Stimulated activated CD4-positive, alpha-beta T cell treated with anti-CD3 and anti-CD28 coated beads, Interleukin-12 subunit alpha, Interleukin-12 subunit beta, amount 100 ng/mL, for 4 hours (primary cell): ENCODE measurements at regions not wholly inside any gene's neighbourhood (a gene's known extent, or its start where the extent isn't known, plus 50 kb on each side); places are given as distances from the start of the nearest gene placed in this dataset.
"Not testable (repeated sequence)": the region's sequence is repeated elsewhere in the genome, so short reads cannot be mapped to it uniquely, and the experiment has no call there.

Experiments
- DNase-seq: peaks from one replicate; pipeline ENCODE4 v3.0.0-alpha.2; 2020

DNA sequence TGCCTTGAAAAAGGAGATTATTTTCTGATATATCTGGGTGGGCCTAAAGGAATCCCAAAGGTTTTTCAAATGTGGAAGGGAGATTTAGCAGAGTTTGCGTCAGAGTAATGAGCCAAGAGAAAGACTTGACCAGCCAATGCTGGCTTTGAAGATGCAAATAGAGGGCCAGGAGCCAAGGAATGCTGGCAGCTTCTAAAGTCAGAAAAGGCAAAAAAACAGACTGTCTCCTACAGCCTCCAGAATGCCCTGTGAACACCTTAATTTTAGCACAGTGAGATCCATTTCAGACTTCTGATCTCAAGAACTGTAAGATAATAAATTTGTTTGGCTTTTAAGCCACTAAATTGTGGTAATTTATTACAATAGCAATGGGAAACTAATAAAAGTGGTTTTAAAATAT lies 122.6 kb upstream of the FREM1 start:
- DNase-seq: no peak

DNA sequence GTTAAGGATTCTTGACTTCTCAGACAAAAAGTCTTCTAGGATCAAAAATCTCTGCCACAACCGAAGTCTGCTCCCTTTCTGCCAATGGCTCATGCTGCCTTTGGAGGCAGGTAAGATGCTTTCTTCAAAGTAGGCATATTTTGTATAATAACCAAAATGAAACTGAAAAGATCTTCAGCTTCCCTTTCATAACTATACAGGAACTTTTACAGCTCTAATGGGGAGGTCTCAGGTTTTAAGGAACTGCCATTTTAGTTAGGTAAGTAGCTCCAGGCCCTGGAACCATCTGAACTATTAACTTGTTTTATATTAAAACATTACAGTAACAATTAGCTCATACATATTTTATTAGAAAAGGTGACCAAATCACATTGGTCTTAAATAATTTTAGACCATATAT lies 110.9 kb upstream of the FREM1 start:
- DNase-seq: no peak

DNA sequence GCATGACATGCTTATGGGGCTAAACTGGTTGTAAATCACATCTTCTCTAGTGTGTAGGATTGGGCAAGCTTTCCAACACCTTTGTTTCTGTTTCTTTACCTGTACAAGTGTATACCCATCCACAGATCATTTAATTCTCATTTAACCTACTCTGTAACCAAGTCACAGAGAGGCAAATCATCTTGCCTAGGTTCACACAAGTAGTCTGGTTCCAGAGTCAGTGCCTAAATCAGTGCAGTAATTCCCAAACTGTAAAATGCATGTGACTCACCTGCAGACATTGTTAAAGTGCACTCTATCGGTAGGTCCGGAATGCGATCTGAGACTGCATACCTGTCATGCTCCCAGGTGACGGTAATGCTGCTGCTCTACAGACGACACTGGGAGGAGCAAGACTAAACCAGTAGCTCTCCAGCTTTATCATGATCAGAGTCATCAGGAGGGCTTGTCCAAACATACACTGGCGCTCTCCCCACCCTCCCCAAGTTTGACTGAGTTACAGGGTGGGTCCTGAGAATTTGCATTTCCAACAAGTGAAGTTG lies 107.9 kb upstream of the FREM1 start:
- no peak for DNase-seq

DNA sequence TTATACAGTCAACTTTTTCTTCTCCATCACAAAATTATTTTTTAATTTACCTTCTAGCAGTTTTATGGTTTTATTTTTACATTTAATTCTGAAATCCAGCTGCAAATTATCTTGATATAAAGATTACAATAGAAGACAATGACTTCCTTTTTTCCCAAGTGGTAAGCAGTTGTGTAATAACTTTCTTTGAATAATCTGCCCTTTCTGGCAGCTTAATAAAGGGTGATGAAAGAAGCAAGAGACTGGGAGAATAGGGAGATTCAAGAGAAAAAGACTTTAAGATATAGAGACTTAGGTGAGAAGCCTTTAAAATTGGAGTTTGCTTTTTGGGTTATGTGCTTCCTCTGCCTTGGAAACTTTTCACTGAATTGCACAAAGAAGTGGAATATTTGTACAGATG lies 100.4 kb upstream of the FREM1 start:
- DNase-seq: no peak

DNA sequence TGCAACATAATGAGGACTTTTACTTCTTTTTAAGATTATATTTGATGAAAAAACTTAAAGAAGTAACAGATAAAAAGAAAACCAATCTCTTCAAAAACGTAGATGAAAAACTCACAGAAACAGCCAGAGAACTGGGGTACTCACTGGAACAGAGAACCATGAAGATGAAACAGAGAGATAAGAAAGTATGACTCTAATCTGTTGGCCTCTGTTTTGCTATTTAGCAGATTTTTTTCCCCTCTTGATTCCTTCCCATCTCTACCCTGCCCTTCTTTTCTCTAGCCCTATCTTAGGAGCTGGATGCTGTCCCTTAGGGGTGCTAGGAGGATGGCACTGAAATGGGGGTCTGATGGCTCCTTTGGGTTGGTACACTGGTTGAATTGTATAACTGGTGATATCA lies 97.5 kb upstream of the FREM1 start:
- DNase-seq: no peak

DNA sequence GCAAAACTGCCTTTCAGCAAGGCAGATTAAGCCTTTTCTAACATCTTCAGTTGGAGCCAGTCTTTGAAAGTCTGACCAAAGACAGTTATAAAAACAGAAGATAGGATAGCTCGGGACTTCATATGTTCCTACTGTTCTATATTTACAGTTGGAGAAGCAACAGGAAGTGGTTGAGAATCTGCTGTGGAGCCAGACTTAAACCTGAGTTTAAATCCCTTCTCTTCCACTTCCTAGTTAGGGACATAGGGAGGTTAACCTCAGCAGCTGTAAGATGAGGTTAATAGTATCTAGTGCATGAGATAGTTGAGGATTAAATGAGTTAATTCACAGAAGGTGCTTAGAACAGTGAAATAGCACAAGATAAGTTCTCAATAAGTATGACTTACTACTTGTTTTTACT lies 84.5 kb upstream of the FREM1 start:
- no peak for DNase-seq

DNA sequence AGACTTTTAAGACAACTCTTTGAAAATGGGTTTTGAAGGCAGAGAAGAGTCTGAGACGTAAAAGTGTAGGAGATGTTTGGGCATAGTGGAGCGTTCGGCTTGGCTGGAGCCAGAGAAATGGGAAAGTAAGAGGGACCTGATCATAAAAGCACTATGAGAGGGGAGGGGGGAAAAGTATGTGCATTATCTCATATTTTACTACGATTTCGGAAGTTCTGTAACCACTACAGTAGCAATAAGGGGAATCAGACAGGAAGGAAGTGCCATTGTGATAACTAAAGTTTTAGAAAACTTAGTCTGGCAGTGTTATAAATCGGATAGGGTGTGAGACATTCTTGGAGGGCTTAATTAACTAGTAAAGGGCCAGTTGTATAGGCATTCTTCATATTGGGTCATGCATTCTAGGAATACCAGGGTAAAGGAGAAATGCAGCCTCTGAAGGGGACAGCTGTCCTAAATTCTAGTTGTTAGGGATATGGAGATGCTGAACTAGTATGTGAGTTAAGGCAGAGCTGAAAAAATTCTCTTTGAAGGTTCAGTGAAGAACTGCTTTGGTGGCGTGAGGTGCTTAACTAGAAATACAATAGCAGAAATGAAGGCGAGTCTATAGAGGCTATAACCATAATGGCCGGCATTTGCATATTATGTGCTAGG lies 83.8 kb upstream of the FREM1 start:
- no peak for DNase-seq

DNA sequence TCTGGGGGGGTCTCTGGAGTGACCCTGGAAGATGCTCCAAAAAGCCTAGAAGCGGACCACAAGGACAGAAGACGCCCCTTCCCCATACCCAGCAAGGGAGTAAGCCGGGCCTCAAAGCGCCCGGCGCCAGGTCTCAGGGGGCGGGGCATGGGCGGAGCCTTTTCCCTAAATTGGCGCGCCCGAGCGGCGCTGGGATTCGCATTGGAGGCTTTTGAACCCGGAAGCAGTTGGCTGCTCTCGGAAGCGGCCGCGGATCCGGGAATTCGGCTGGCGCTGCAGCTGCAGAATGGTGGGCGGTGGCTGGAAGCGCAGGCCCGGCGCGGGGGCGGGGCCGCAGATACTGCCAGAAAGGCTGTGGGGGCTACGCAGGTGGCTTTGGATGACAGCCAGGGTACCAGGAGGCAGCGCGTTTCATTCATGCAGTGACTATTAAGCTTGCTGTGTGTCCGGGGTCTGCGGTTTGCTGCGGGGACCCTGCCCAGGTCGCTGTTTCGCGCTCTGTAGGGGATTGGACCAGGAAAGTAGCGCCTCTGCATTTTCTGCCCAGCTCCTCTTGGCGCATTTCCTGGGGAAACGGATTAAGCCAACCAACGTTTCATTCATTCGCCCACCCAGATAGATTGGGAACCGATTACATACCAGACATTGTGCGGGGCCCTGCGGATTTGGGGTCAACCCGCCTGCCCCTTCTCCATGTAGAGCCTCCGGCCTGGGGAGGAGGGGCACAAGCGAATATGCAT lies 83.0 kb upstream of the FREM1 start:
- peak; percentile 59 for DNase-seq

DNA sequence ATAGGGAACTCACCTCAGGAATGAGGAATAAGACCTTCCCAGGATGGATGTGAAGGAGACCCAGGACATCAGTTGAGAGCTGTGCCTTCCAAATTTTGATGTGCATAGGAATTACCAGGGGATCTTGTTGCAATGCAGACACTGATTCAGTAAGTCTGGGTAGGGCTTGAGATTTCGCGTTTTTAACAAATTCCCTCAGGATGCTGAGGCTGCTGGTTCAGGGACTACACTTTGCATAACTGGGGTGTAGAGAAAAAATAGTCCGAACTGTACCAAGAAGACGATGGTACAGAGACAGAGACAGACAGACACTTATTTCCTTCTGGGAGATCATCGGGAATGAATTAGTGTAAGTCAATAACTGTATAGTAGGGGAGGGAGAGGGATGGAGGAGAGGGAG lies 82.3 kb upstream of the FREM1 start:
- no peak for DNase-seq

DNA sequence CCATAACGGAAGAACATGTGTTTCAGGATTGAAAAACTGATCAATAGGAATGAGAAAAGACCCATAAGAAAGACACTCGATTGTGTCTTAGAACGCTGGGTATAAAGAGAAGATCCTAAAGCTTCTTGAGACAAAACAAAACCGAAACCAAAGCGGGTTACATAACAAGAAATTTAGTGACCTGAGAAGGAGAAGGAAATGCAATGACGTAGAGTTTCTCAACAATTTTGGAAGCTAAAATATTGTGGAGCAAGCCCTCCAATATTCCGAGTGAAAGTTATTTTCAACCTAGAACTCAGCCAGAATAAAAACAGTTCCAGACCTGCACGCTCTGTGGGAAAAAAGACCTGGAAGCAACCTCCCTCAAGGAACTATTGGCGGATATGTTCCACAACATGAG lies 81.9 kb upstream of the FREM1 start:
- no peak for DNase-seq

DNA sequence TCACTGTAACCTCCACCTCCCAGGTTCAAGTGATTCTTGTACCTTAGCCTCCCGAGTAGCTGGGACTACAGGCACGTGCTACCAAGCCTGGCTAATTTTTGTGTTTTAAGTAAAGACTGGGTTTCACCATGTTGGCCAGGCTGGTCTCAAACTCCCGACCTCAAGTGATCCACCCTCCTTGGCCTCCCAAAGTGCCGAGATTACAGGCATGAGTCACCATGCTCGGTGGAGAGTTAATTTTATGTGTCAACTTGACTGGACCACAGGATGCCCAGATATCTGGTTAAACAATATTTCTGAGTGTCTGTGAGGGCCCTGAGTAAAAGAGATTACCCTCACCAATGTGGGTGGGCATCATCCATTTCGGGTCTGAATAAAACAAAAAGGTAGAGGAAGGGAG lies 80.4 kb upstream of the FREM1 start:
- DNase-seq: not testable (repeated sequence)

DNA sequence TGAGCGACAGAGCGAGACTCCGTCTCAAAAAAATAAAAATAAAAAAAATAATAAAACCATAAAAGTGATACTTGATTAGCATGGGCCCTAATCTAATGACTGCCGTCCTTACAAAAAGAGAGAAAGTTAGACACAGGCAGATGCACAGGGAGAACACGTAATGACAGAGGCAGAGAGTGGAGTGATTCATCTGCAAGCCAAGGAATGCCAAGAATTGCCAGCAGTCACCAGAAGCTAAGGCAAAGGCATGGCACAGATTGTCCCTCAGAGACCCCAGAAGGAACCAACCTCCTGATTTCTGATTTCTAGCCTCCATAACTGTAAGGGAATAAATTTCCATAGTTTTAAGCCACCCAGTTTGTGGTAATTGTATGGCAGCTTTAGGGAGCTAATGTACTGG lies 79.6 kb upstream of the FREM1 start:
- DNase-seq: no peak

DNA sequence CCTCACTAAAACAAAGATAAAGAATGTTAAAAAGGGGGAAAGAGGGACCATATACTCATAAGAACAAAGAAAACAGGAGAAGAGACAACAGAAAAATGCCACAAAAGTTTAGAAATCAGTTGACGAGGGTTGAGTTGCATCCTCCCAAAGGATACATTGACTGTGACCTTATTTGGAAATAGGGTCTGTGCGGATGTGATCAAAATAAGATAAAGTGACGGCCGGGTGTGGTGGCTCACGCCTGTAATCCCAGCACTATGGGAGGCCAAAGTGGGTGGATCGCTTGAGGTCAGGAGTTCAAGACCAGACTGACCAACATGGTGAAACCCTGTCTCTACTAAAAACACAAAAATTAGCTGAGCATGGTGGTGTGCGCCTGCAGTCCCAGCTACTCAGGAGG lies 79.1 kb upstream of the FREM1 start:
- DNase-seq: not testable (repeated sequence)

DNA sequence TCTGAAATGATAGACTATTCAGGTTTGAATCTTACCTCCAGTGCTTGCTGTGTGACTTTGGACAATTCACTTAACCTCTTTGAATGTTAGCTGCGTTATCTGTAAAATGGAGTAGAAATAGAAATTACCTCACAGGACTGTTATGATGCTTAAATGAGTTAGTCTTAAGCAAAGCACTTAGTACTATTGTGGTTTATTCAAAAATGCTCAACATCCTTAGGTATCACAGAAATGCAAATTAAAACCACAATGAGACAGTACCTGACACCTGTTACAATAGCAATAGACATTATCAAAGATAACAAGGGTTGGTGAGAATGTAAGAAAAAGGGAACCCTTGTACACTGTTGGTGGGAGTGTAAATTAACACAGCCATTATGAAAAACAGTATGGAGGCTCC lies 77.6 kb upstream of the FREM1 start:
- DNase-seq: no peak

DNA sequence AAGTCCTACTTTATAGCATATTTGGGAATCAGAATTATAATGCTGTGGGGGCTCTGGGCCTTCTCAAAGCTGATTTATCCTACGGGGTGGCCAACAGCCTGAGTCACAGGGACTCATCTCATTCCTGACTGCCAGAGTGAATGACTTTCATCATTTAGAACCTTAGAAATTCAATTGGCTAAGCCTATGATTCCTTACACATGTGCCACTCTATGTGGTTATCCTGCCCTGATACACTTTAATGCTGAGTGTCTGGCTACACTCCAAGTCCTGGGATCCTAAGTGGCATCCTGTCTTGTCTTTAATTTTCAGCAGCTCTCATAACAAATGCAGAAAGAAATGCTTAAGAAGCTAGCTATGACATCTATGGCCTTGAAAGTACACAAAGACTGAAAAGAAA lies 75.2 kb upstream of the FREM1 start:
- no peak for DNase-seq

DNA sequence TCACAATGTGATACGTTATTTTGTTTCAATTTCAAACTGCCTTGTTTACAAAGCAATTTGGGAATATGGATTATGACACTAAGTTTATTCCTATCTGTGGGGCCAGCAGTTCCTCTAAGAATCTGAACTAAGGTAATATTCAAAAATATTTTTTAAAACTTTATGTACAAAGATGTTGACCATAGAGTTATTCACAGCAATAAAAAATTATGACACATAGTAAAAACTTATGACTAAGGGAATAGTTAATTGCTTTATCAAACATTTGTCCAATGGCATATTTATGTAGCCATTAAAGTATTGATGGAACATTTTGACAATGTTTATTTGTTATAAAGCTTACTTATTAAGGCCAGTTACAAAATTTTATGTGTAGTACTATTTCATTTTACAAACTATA lies 73.4 kb upstream of the FREM1 start:
- no peak for DNase-seq

DNA sequence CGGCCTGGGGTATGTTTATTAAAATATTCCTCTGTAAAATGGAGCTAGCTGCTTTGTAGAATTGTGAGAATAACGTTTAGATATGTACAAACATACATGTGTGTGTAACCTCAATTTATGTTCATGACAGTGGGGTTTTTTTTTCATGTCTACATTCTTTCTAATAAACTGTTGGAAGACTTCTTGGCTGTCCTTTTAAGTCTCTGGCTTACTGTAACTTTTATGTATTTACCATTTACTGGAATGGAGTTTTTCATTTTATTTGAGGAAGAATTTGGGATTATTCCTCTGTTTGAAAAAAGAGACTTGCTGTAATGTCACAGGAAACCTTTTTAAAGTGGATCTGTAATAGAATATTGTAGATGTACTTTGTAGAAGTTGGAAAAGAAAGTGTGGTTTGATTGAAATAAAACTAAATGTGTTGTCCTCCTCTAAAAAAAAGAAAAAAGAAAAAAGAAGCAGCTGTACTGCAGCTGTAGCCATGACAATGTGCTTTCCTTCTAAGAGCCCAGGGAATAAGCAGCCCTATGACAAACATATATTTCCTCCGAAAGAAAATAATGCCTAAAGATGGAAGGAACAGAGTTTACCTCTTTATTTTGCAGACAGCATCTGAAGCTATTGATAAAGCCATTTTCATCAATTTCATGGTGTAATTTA lies 71.2 kb upstream of the FREM1 start:
- DNase-seq: no peak

DNA sequence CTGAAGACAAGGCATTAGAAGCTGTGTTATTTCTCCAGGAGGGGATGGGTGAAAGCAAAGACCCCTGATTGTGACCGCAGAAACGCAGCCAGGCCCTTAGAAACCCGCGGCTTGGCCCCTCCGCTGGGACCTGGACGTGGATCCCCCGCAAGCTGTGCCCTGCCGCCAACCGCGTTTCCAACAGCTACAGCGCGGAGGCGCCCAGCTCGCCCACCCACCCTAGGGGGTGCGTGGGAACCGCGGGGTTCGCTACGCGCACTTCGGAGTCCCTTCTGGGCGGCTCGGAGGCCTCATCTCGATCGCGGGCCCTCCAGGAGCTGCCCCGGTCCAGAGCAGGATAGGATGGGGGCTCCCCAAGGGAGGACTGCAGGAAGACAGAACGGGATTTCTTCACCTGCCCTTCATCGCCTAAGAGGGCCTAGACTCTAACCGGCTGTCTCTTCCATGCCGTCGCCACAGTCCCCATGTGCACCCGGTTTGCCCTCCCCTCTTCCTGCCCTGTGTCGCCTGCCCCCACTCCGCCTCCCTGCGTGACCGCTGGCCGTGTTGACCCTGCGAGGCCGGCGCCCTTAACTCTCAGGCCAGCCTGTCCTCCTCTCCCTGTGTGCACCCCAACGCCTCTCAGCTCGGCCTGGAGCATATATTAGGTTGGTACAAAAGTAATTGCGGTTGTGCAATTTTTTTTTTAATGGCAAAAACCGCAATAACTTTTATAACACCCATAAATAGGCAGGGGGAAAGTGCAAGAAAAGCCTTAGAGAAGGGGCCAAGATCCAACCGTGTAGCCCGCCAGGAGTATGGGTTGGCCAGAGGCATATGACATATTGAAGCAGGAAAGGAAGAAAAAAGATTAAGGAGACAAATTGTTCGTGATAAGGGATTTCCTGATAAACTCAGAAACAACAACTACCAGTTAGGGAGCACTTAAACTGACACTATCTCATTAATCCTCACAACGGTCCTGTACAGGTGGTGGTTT lies 68.1 kb upstream of the FREM1 start:
- DNase-seq: no peak

DNA sequence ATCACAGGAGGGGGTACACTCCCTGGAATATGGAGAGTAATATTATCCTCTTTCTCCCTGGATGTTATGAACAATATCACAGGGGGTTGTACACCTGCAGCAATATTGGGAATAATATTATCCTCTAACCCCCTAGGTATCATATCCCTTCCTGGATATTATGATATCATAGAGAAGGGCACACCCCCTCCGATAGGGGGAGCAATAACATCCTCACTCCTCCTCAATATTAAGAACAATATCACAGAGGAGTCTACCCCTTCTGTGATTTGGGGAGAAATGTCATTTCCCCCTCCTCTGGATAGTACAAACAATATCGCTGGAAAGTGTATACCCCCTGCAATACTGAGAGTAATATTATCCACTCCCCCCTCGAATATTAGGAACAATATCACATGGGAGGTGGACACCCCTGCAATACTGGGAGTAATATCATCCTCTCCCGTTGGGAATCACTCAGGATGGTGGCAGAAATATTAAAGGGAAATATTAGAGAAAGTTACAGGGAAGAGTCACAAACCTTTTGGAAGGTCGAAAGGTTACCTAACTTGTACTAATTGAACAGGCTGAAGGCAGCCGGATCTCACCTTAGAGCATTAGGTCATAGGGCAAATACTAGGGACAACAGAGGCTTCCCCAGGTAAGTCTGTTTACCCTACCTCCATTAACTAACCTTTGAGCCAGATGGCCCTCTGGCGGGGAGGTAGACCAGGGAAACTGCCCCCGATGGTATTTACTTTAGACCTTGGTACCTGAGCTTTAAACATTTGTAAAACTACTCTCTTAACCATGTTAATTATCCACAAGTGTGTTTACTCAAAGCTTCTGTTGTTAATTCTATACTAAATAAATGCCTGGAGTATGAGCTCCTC lies 57.5 kb upstream of the FREM1 start:
- DNase-seq: no peak

DNA sequence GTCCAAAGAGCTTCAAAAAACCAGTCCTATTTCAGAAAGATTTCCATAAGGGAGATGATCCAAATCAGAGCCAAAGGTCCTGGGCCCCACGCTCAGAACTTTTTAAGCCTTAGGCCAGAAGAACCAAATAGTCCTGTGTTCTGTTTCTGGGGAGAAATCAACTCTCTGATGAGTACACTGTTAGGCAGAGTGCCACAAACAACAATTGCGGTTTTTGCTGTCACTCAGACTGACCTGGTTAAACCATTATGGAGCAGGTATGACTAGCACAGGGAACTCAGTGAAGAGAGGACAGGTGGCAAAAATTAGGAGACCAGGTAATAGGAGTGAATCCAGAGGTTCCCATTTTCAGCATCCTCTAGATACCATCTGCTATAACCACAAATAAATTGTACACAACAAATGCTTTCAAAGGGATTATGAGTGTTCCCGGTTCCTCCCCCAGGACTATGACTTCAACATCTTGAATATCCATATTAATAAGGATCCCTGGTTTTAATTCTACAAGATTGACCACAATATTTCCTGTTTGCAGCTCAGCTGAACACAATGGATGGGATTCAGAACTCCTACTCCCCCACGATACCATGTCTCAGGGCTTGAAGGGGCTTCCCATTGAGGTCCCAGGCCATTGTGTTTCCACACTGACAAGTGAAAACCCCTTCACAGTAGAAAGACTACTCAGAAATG lies 52.1 kb upstream of the FREM1 start:
- no peak for DNase-seq

DNA sequence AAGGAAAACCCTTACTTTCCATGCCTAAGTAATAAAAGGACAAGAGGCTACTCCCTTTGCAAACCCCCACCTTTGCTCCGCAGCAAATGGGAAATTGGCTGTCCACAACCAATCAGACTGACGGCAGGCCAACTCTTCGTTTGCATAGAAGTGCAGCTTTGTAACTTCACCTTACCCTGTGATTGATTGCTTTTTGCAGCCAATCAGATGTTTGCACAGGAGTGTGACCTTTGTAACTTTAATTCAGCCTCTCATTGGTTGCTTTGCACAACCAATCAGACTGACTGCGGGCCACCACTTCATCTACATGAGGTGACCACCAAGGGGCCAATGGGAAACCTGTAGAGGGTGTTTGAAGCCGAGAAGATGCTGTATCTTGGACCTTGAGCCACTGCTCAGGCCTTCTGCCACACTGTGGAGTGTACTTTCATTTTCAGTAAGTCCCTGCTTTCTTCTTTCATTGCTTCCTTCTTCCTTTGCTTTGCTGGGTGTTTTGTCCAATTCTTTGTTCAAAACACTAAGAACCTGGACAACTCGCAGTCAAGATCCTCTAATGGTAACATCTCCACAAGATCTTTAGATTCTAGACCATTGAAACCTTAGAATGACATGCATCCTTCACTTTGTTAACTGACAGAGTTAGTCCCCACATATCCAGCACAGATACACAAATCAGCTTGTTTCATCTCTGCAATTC lies 51.3 kb upstream of the FREM1 start:
- no peak for DNase-seq
